Fibroblast of skin of right biceps (primary cell): ENCODE measurements at regions not wholly inside any gene's neighbourhood (a gene's known extent, or its start where the extent isn't known, plus 50 kb on each side); places are given as distances from the start of the nearest gene placed in this dataset.

Experiments used
- DNase-seq: peaks from one replicate; pipeline ENCODE4 v3.0.0-alpha.2; 2013

GRCh38 chr1:232682248-232682647, 52.3 kb upstream of the SIPA1L2 start:
- no peak for DNase-seq

- peak; percentile 31 for DNase-seq
These were observed 54.6 kb upstream of the SIPA1L2 start for GRCh38 chr1:232684371-232685105.

GRCh38 chr1:232686346-232686745, 56.4 kb upstream of the SIPA1L2 start:
- no peak for DNase-seq

GRCh38 chr1:232687304-232687703, 57.4 kb upstream of the SIPA1L2 start:
- DNase-seq: no peak

- DNase-seq: no peak
These were observed 57.8 kb upstream of the SIPA1L2 start for GRCh38 chr1:232687728-232688127.

- DNase-seq: no peak
These were observed 58.5 kb upstream of the SIPA1L2 start for GRCh38 chr1:232688398-232688797.

- DNase-seq: no peak
These were observed 59.8 kb upstream of the SIPA1L2 start for GRCh38 chr1:232689711-232690110.

GRCh38 chr1:232690285-232690935, 60.5 kb upstream of the SIPA1L2 start:
- peak; percentile 56 for DNase-seq

- DNase-seq: no peak
These were observed 64.5 kb upstream of the SIPA1L2 start for GRCh38 chr1:232694475-232694874.

GRCh38 chr1:232695621-232696385, 65.9 kb upstream of the SIPA1L2 start:
- no peak for DNase-seq

- no peak for DNase-seq
These were observed 66.5 kb upstream of the SIPA1L2 start for GRCh38 chr1:232696466-232696865.

- no peak for DNase-seq
These were observed 67.4 kb upstream of the SIPA1L2 start for GRCh38 chr1:232697187-232697822.

GRCh38 chr1:232699814-232700213, 69.9 kb upstream of the SIPA1L2 start:
- DNase-seq: no peak

- no peak for DNase-seq
These were observed 73.0 kb upstream of the SIPA1L2 start for GRCh38 chr1:232702911-232703310.

- DNase-seq: no peak
These were observed 74.3 kb upstream of the SIPA1L2 start for GRCh38 chr1:232704256-232704655.

- DNase-seq: peak; percentile 86
These were observed 75.1 kb upstream of the SIPA1L2 start for GRCh38 chr1:232704694-232705680.

GRCh38 chr1:232705815-232706575, 76.1 kb upstream of the SIPA1L2 start:
- no peak for DNase-seq

GRCh38 chr1:232707142-232707541, 77.2 kb upstream of the SIPA1L2 start:
- DNase-seq: no peak

GRCh38 chr1:232709386-232709785, 79.5 kb upstream of the SIPA1L2 start:
- DNase-seq: peak; percentile 34

- no peak for DNase-seq
These were observed 82.1 kb upstream of the SIPA1L2 start for GRCh38 chr1:232711996-232712395.

GRCh38 chr1:232713785-232714184, 83.9 kb upstream of the SIPA1L2 start:
- DNase-seq: no peak
